H1 (cell line): ENCODE measurements at regions not wholly inside any gene's neighbourhood (a gene's known extent, or its start where the extent isn't known, plus 50 kb on each side); places are given as distances from the start of the nearest gene placed in this dataset.

ENCODE experiments used
- CEBPB ChIP-seq: IDR thresholded peaks from 2 replicates; pipeline ENCODE4 v1.6.1; 2012; ENCODE audit warnings: low read depth, low read length
- CHD1 ChIP-seq: IDR thresholded peaks from 2 replicates; pipeline ENCODE4 v1.6.1; 2012; ENCODE audit warnings: low read depth, low read length, improper control_type of control experiment
- EZH2 ChIP-seq: fragments of 200-600 bp; sonication (generic); IDR thresholded peaks from 2 replicates; pipeline ENCODE4 v1.7.1; 2012; ENCODE audit warnings: low read depth, mild to moderate bottlenecking, moderate library complexity, low read length, inconsistent platforms; ENCODE audit not compliant: severe bottlenecking
- HDAC6 ChIP-seq: IDR thresholded peaks from one replicate; pipeline ENCODE4 v1.7.1; 2012; ENCODE audit warnings: low read depth, mild to moderate bottlenecking, inconsistent platforms, low read length, moderate library complexity
- KDM1A ChIP-seq: fragments of 200-600, 300-600 bp; sonication (generic); IDR thresholded peaks from 2 replicates; pipeline ENCODE4 v1.7.1; 2016; ENCODE audit warnings: mild to moderate bottlenecking, low read length, borderline replicate concordance
- RAD21 ChIP-seq, 2 experiments: IDR thresholded peaks in 1 of 2; conservative IDR thresholded peaks in 1 of 2; 2 replicates each; pipeline ENCODE4 v1.6.1; 2011; ENCODE audit warnings: low read depth in 2 of 2, low read length in 2 of 2, improper control_type of control experiment in 1 of 2, inconsistent platforms in 1 of 2, mild to moderate bottlenecking in 1 of 2, moderate library complexity in 1 of 2
- SP2 ChIP-seq: IDR thresholded peaks from 2 replicates; pipeline ENCODE4 v1.6.1; 2012; ENCODE audit warnings: mild to moderate bottlenecking, low read length, inconsistent platforms
- SP4 ChIP-seq: IDR thresholded peaks from 2 replicates; pipeline ENCODE4 v1.6.1; 2012; ENCODE audit warnings: low read length, inconsistent platforms
- TAF7 ChIP-seq: optimal IDR thresholded peaks from 2 replicates; pipeline ENCODE3; 2011; ENCODE audit warnings: low read depth, mild to moderate bottlenecking, inconsistent platforms, low read length, moderate library complexity, borderline replicate concordance
- TF ChIP-seq, protein P1 (sequence below): fragments of 300-600 bp; sonication (generic); IDR thresholded peaks from 2 replicates; pipeline ENCODE4 v1.7.1; 2012; ENCODE audit warnings: low read length, moderate library complexity, mild to moderate bottlenecking, inconsistent platforms; ENCODE audit not compliant: insufficient replicate concordance
- TF ChIP-seq, protein P2 (sequence below): IDR thresholded peaks from 2 replicates; pipeline ENCODE4 v1.6.1; 2011; ENCODE audit warnings: low read depth, mild to moderate bottlenecking, low read length; ENCODE audit not compliant: insufficient read depth

DNA sequence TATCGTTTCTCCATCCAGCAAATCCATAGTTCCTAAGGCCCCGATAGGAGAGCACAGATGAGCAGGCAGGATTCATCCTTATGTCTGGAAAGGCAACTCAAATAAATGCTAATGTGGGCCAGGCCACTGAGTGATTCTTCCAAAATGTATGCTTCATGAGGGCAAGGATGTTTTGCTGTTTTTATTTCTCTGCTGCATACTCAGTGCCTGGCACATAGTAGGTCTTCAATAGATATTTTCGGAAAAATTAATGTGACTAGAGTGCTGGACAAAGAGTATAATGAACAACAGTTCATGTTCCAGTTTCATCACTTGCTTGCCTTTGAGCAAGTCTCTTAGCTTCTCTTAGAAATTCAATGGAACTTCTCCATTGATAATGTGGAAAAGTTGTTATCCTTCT is 357.7 kb downstream of the PRDM2 start (continued):
- TF ChIP-seq, protein P1, sequence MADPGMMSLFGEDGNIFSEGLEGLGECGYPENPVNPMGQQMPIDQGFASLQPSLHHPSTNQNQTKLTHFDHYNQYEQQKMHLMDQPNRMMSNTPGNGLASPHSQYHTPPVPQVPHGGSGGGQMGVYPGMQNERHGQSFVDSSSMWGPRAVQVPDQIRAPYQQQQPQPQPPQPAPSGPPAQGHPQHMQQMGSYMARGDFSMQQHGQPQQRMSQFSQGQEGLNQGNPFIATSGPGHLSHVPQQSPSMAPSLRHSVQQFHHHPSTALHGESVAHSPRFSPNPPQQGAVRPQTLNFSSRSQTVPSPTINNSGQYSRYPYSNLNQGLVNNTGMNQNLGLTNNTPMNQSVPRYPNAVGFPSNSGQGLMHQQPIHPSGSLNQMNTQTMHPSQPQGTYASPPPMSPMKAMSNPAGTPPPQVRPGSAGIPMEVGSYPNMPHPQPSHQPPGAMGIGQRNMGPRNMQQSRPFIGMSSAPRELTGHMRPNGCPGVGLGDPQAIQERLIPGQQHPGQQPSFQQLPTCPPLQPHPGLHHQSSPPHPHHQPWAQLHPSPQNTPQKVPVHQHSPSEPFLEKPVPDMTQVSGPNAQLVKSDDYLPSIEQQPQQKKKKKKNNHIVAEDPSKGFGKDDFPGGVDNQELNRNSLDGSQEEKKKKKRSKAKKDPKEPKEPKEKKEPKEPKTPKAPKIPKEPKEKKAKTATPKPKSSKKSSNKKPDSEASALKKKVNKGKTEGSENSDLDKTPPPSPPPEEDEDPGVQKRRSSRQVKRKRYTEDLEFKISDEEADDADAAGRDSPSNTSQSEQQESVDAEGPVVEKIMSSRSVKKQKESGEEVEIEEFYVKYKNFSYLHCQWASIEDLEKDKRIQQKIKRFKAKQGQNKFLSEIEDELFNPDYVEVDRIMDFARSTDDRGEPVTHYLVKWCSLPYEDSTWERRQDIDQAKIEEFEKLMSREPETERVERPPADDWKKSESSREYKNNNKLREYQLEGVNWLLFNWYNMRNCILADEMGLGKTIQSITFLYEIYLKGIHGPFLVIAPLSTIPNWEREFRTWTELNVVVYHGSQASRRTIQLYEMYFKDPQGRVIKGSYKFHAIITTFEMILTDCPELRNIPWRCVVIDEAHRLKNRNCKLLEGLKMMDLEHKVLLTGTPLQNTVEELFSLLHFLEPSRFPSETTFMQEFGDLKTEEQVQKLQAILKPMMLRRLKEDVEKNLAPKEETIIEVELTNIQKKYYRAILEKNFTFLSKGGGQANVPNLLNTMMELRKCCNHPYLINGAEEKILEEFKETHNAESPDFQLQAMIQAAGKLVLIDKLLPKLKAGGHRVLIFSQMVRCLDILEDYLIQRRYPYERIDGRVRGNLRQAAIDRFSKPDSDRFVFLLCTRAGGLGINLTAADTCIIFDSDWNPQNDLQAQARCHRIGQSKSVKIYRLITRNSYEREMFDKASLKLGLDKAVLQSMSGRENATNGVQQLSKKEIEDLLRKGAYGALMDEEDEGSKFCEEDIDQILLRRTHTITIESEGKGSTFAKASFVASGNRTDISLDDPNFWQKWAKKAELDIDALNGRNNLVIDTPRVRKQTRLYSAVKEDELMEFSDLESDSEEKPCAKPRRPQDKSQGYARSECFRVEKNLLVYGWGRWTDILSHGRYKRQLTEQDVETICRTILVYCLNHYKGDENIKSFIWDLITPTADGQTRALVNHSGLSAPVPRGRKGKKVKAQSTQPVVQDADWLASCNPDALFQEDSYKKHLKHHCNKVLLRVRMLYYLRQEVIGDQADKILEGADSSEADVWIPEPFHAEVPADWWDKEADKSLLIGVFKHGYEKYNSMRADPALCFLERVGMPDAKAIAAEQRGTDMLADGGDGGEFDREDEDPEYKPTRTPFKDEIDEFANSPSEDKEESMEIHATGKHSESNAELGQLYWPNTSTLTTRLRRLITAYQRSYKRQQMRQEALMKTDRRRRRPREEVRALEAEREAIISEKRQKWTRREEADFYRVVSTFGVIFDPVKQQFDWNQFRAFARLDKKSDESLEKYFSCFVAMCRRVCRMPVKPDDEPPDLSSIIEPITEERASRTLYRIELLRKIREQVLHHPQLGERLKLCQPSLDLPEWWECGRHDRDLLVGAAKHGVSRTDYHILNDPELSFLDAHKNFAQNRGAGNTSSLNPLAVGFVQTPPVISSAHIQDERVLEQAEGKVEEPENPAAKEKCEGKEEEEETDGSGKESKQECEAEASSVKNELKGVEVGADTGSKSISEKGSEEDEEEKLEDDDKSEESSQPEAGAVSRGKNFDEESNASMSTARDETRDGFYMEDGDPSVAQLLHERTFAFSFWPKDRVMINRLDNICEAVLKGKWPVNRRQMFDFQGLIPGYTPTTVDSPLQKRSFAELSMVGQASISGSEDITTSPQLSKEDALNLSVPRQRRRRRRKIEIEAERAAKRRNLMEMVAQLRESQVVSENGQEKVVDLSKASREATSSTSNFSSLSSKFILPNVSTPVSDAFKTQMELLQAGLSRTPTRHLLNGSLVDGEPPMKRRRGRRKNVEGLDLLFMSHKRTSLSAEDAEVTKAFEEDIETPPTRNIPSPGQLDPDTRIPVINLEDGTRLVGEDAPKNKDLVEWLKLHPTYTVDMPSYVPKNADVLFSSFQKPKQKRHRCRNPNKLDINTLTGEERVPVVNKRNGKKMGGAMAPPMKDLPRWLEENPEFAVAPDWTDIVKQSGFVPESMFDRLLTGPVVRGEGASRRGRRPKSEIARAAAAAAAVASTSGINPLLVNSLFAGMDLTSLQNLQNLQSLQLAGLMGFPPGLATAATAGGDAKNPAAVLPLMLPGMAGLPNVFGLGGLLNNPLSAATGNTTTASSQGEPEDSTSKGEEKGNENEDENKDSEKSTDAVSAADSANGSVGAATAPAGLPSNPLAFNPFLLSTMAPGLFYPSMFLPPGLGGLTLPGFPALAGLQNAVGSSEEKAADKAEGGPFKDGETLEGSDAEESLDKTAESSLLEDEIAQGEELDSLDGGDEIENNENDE, result no peak
- TF ChIP-seq HDAC6 (no peak), SP2 (no peak), KDM1A (no peak), SP4 (no peak), TAF7 (no peak), CEBPB (no peak), RAD21 (IDR thresholded peaks at IDR 0.05 in 1 of 2, conservative IDR thresholded peaks at IDR 0.05 in 1 of 2; ENCODE audit: low read depth in 2 of 2, low read length in 2 of 2) (no peak), EZH2 (no peak), CHD1 (no peak)
- TF ChIP-seq, protein P2, sequence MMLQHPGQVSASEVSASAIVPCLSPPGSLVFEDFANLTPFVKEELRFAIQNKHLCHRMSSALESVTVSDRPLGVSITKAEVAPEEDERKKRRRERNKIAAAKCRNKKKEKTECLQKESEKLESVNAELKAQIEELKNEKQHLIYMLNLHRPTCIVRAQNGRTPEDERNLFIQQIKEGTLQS, result no peak
